HepG2 (cell line): ENCODE measurements at regions not wholly inside any gene's neighbourhood (a gene's known extent, or its start where the extent isn't known, plus 50 kb on each side); places are given as distances from the start of the nearest gene placed in this dataset.

Experiments
- ATAC-seq: fragments of 200-7000 bp; cut with Tn5 transposase; 3 replicates; pipeline ENCODE4 v1.9.1; 2020; ENCODE audit warnings: mild to moderate bottlenecking, moderate library complexity
- BruUV-seq: library from RNA; stranded (reverse); fragments of 400-500 nt; replicated peaks from 2 replicates; lab custom pipeline; 2021; lab: Mats Ljungman, UMichigan
- CTCF ChIA-PET: fragments of 300-600 bp; formaldehyde crosslinking; extraction: SDS; loops from one replicate; lab custom pipeline; 2021; ENCODE audit warnings: low total read pairs, inconsistent platforms, low intra/inter-chr PET ratio; lab: Yijun Ruan, JAX
- POLR2A ChIA-PET: fragments of 350-600 bp; sonication (Branson Sonifier 250); formaldehyde crosslinking; loops from one replicate; lab custom pipeline; 2020; ENCODE audit warnings: antibody characterized with exemption, inconsistent platforms; lab: Yijun Ruan, JAX
- DNase-seq: peaks from one replicate; pipeline ENCODE4 v3.0.0-alpha.2; 2015; ENCODE audit warnings: low spot score
- FAIRE-seq: peaks from 3 replicates; lab custom pipeline; 2011; peaks lifted over from hg19 to GRCh38; lab: Jason Lieb, UNC
- H2AFZ ChIP-seq: one replicate; pipeline ENCODE4 v1.6.1; 2011; ENCODE audit warnings: low read length, inconsistent platforms
- H3K27ac ChIP-seq: fragments of 300-600 bp; 3 replicates; pipeline ENCODE4 v1.8.0; 2011; ENCODE audit warnings: mixed run types, mild to moderate bottlenecking, mixed read lengths, low read length, inconsistent platforms; ENCODE audit not compliant: insufficient read depth; ENCODE audit errors: extremely low read length
- H3K27me3 ChIP-seq, 2 experiments: fragments of 200-600 bp in 1 of 2; 2 replicates in 1 of 2; 3 replicates in 1 of 2; pipeline versions ENCODE4 v1.6.0 to v1.8.0; 2011; ENCODE audit warnings: low read length in 2 of 2, mild to moderate bottlenecking in 2 of 2, moderate library complexity in 2 of 2, inconsistent platforms in 1 of 2; ENCODE audit not compliant: insufficient read depth in 2 of 2, control insufficient read depth in 1 of 2
- H3K36me3 ChIP-seq, 2 experiments: fragments of 200-600 bp in 1 of 2; replicated peaks in 1 of 2; 2 replicates in 1 of 2; 3 replicates in 1 of 2; pipeline versions ENCODE4 v1.5.1 to v1.8.0; 2011; ENCODE audit warnings: low read length in 2 of 2, inconsistent platforms in 1 of 2; ENCODE audit not compliant: insufficient read depth in 2 of 2, control insufficient read depth in 1 of 2
- H3K4me1 ChIP-seq: 2 replicates; pipeline ENCODE4 v1.5.1; 2012; ENCODE audit warnings: low read length, inconsistent platforms; ENCODE audit not compliant: insufficient read depth
- H3K4me2 ChIP-seq: 2 replicates; pipeline ENCODE4 v1.6.0; 2011; ENCODE audit warnings: low read depth, low read length, inconsistent platforms
- H3K4me3 ChIP-seq, 3 experiments: fragments of 200-600 bp in 1 of 3; sonication (generic), shearing (Covaris generic) in 1 of 3; replicated peaks in 1 of 3; 2 replicates each; pipeline ENCODE4 v1.5.1; 2011 to 2016; ENCODE audit warnings: low read length in 3 of 3, inconsistent platforms in 2 of 3, low read depth in 2 of 3, mild to moderate bottlenecking in 2 of 3, control low read depth in 1 of 3, mixed read lengths in 1 of 3; ENCODE audit not compliant: insufficient read depth in 1 of 3
- H3K79me2 ChIP-seq: one replicate; pipeline ENCODE4 v1.6.1; 2011; ENCODE audit warnings: low read length, inconsistent platforms; ENCODE audit not compliant: insufficient read depth
- H3K9ac ChIP-seq: 2 replicates; pipeline ENCODE4 v1.6.0; 2011; ENCODE audit warnings: mild to moderate bottlenecking, low read depth, low read length, inconsistent platforms; ENCODE audit not compliant: insufficient read depth
- H3K9me3 ChIP-seq: 2 replicates; pipeline ENCODE4 v1.5.1; 2012; ENCODE audit warnings: mild to moderate bottlenecking, low read length
- H4K20me1 ChIP-seq: 2 replicates; pipeline ENCODE4 v1.6.0; 2011; ENCODE audit warnings: inconsistent platforms, mild to moderate bottlenecking, low read length, moderate library complexity; ENCODE audit not compliant: insufficient read depth
- CAMTA2 ChIP-seq: sonication (generic); formaldehyde crosslinking; IDR thresholded peaks from 2 replicates; pipeline ENCODE4 v1.4.0; 2020; ENCODE audit warnings: mild to moderate bottlenecking, missing genetic modification reagents, borderline replicate concordance
- CHCHD3 ChIP-seq: sonication (generic); formaldehyde crosslinking; IDR thresholded peaks from 2 replicates; pipeline ENCODE4 v1.8.0; 2022; ENCODE audit warnings: mild to moderate bottlenecking, missing genetic modification reagents, moderate library complexity
- HNRNPK ChIP-seq: fragments of 200-400 bp; formaldehyde crosslinking; IDR thresholded peaks from 2 replicates; pipeline ENCODE4 v1.6.1; 2018; ENCODE audit warnings: low read length, low read depth, moderate library complexity, mild to moderate bottlenecking; ENCODE audit not compliant: poor library complexity, severe bottlenecking
- NBN ChIP-seq: fragments of 450-650 bp; conservative IDR thresholded peaks from 2 replicates; pipeline ENCODE4 v1.6.1; 2017
- NFE2 ChIP-seq: sonication (generic); formaldehyde crosslinking; IDR thresholded peaks from 2 replicates; pipeline ENCODE4 v1.4.0; 2020; ENCODE audit warnings: missing genetic modification reagents
- NFIB ChIP-seq: sonication (generic); formaldehyde crosslinking; IDR thresholded peaks from 2 replicates; pipeline ENCODE4 v1.9.0; 2021; ENCODE audit warnings: missing genetic modification reagents, mild to moderate bottlenecking, borderline replicate concordance
- RARG ChIP-seq: sonication (generic); formaldehyde crosslinking; IDR thresholded peaks from 2 replicates; pipeline ENCODE4 v1.4.0; 2020; ENCODE audit warnings: low read depth, mild to moderate bottlenecking, missing genetic modification reagents
- SMAD1 ChIP-seq: sonication (generic); formaldehyde crosslinking; IDR thresholded peaks from 2 replicates; pipeline ENCODE4 v1.4.0; 2020; ENCODE audit warnings: missing genetic modification reagents, low read depth, mild to moderate bottlenecking, borderline replicate concordance
- SP5 ChIP-seq: IDR thresholded peaks from 2 replicates; pipeline ENCODE4 v1.6.1; 2016; ENCODE audit warnings: low read depth, borderline replicate concordance
- ZNF20 ChIP-seq: sonication (generic); formaldehyde crosslinking; IDR thresholded peaks from 2 replicates; pipeline ENCODE4 v1.4.0; 2020; ENCODE audit warnings: mild to moderate bottlenecking, moderate library complexity, missing genetic modification reagents
- ZNF337 ChIP-seq: sonication (generic); formaldehyde crosslinking; IDR thresholded peaks from 2 replicates; pipeline ENCODE4 v1.5.1; 2020; ENCODE audit warnings: missing genetic modification reagents, low read depth, mild to moderate bottlenecking, borderline replicate concordance
- ZNF660 ChIP-seq: sonication (generic); formaldehyde crosslinking; IDR thresholded peaks from 2 replicates; pipeline ENCODE4 v1.5.1; 2020; ENCODE audit warnings: mild to moderate bottlenecking, low read depth, missing genetic modification reagents, borderline replicate concordance
- in situ Hi-C: cut with HindIII; loops from 2 replicates; pipeline ENCODE4 v1.10.0; 2017; ENCODE audit warnings: low pct_unique_long_range_greater_than_20kb; ENCODE audit not compliant: extremely low pct_ligation_motif_present
- intact Hi-C: fragments of 100-400 bp; cut with micrococcal nuclease; formaldehyde crosslinking; loops from one replicate; pipeline ENCODE4 v1.10.0; 2022; ENCODE audit not compliant: unreplicated experiment
- TF ChIP-seq, protein P1 (sequence below): sonication (generic); formaldehyde crosslinking; IDR thresholded peaks from 2 replicates; pipeline ENCODE4 v1.4.0; 2020; ENCODE audit warnings: missing genetic modification reagents
- TF ChIP-seq, protein P2 (sequence below): IDR thresholded peaks from 2 replicates; pipeline ENCODE4 v1.6.1; 2012; ENCODE audit warnings: low read length, improper control_type of control experiment

DNA sequence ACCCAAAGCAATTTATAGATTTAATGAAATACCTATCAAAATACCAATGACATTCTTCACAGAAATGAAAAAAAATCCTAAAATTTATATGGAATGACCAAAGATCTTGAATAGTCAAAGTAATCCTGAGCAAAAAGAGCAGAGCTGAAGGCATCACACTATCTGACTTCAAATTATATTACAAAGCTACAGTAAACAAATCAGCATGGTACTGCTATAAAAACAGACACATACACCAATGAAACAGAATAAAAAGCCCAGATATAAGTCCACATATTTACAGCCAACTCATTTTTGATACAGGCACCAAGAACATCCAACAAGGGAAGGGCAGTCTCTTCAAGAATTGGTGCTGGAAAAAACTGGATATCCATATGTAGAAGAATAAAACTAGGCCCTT, 54.9 kb upstream of the TMEM158 start:
- POLR2A ChIA-PET: no interaction called here
- H3K9me3 ChIP-seq: peaks cover 5% of the 10 kb centered on the region; the same call in 1 of the 2 replicates
- TF ChIP-seq ZNF20 (CRISPR knock-in tag) (no peak), NFIB (no peak), CHCHD3 (CRISPR knock-in tag) (no peak), NBN (no peak), ZNF660 (CRISPR knock-in tag) (no peak), SP5 (CRISPR knock-in tag) (no peak), ZNF337 (CRISPR knock-in tag) (no peak), SMAD1 (CRISPR knock-in tag) (no peak), HNRNPK (no peak), RARG (no peak), NFE2 (no peak), CAMTA2 (no peak)
- TF ChIP-seq, protein P1, sequence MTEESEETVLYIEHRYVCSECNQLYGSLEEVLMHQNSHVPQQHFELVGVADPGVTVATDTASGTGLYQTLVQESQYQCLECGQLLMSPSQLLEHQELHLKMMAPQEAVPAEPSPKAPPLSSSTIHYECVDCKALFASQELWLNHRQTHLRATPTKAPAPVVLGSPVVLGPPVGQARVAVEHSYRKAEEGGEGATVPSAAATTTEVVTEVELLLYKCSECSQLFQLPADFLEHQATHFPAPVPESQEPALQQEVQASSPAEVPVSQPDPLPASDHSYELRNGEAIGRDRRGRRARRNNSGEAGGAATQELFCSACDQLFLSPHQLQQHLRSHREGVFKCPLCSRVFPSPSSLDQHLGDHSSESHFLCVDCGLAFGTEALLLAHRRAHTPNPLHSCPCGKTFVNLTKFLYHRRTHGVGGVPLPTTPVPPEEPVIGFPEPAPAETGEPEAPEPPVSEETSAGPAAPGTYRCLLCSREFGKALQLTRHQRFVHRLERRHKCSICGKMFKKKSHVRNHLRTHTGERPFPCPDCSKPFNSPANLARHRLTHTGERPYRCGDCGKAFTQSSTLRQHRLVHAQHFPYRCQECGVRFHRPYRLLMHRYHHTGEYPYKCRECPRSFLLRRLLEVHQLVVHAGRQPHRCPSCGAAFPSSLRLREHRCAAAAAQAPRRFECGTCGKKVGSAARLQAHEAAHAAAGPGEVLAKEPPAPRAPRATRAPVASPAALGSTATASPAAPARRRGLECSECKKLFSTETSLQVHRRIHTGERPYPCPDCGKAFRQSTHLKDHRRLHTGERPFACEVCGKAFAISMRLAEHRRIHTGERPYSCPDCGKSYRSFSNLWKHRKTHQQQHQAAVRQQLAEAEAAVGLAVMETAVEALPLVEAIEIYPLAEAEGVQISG (CRISPR knock-in tag): no peak
- TF ChIP-seq, protein P2, sequence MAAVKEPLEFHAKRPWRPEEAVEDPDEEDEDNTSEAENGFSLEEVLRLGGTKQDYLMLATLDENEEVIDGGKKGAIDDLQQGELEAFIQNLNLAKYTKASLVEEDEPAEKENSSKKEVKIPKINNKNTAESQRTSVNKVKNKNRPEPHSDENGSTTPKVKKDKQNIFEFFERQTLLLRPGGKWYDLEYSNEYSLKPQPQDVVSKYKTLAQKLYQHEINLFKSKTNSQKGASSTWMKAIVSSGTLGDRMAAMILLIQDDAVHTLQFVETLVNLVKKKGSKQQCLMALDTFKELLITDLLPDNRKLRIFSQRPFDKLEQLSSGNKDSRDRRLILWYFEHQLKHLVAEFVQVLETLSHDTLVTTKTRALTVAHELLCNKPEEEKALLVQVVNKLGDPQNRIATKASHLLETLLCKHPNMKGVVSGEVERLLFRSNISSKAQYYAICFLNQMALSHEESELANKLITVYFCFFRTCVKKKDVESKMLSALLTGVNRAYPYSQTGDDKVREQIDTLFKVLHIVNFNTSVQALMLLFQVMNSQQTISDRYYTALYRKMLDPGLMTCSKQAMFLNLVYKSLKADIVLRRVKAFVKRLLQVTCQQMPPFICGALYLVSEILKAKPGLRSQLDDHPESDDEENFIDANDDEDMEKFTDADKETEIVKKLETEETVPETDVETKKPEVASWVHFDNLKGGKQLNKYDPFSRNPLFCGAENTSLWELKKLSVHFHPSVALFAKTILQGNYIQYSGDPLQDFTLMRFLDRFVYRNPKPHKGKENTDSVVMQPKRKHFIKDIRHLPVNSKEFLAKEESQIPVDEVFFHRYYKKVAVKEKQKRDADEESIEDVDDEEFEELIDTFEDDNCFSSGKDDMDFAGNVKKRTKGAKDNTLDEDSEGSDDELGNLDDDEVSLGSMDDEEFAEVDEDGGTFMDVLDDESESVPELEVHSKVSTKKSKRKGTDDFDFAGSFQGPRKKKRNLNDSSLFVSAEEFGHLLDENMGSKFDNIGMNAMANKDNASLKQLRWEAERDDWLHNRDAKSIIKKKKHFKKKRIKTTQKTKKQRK: no peak
- TF ChIP-seq, all 625 proteins: peak for 0
- no peak overlapping the region for H2AFZ ChIP-seq
- H3K27ac ChIP-seq: no peak overlapping the region
- no TSS peak for BruUV-seq
- H4K20me1 ChIP-seq: no peaks in the 10 kb centered on the region
- FAIRE-seq (no peak), ATAC-seq (no peak), DNase-seq (no peak)
- intact Hi-C loops: no loop called here
- H3K79me2 ChIP-seq: no peaks in the 10 kb centered on the region
- no peaks in the 10 kb centered on the region for H3K27me3 ChIP-seq
- no peak overlapping the region for H3K4me3 ChIP-seq
- H3K9ac ChIP-seq: no peak overlapping the region
- no peaks in the 10 kb centered on the region for H3K4me1 ChIP-seq
- in situ Hi-C loops: no loop called here
- H3K36me3 ChIP-seq: no peaks in the 10 kb centered on the region
- H3K4me2 ChIP-seq: no peak overlapping the region
- CTCF ChIA-PET: no interaction called here
